ENCODE measurements at regions not wholly inside any gene's neighbourhood (a gene's known extent, or its start where the extent isn't known, plus 50 kb on each side); places are given as distances from the start of the nearest gene placed in this dataset.

DNA sequence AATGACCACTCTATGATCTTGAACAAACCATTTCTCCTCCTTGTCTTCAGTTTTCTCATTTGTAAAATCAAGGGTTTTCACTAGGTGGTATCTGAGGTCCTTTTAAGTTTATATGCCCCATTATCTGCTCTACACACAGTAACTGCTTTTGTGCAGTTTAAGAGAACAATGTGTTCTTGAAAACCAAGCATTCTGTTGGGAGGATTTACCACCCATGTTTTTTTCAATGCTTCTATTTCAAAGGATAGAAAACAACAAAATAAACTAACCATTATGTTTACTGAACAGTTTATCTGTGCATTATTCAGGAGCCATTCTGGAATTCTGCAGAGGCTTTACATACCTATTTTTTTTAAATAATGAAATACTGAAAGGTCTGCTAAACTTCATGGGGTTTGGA lies 67.6 kb upstream of the C3orf49 start:
- TF ChIP-seq SP1 (IDR thresholded peaks at IDR 0.05): no peak
- TF ChIP-seq, protein P1, sequence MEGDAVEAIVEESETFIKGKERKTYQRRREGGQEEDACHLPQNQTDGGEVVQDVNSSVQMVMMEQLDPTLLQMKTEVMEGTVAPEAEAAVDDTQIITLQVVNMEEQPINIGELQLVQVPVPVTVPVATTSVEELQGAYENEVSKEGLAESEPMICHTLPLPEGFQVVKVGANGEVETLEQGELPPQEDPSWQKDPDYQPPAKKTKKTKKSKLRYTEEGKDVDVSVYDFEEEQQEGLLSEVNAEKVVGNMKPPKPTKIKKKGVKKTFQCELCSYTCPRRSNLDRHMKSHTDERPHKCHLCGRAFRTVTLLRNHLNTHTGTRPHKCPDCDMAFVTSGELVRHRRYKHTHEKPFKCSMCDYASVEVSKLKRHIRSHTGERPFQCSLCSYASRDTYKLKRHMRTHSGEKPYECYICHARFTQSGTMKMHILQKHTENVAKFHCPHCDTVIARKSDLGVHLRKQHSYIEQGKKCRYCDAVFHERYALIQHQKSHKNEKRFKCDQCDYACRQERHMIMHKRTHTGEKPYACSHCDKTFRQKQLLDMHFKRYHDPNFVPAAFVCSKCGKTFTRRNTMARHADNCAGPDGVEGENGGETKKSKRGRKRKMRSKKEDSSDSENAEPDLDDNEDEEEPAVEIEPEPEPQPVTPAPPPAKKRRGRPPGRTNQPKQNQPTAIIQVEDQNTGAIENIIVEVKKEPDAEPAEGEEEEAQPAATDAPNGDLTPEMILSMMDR (IDR thresholded peaks at IDR 0.05; ENCODE audit: low read depth, low read length, missing input control): no peak
- TF ChIP-seq RXRA (IDR thresholded peaks at IDR 0.05): no peak
- no peak for TF ChIP-seq TAF1 (conservative IDR thresholded peaks at IDR 0.05)
- TF ChIP-seq JUND (IDR thresholded peaks at IDR 0.05): no peak
- TF ChIP-seq GABPA (IDR thresholded peaks at IDR 0.05 in 1 of 2, conservative IDR thresholded peaks at IDR 0.05 in 1 of 2): no peak
- no peak for TF ChIP-seq REST (IDR thresholded peaks at IDR 0.05)
- TF ChIP-seq, protein P2, sequence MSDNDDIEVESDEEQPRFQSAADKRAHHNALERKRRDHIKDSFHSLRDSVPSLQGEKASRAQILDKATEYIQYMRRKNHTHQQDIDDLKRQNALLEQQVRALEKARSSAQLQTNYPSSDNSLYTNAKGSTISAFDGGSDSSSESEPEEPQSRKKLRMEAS (IDR thresholded peaks at IDR 0.05): no peak
- no peak for TF ChIP-seq RAD21 (IDR thresholded peaks at IDR 0.05)
- no peak for TF ChIP-seq FOXA1 (IDR thresholded peaks at IDR 0.05)
- no peak for TF ChIP-seq EGR1 (IDR thresholded peaks at IDR 0.05; ENCODE audit: low read depth in 2 of 2)
- TF ChIP-seq NR2F2 (IDR thresholded peaks at IDR 0.05): no peak
- TF ChIP-seq YY1 (IDR thresholded peaks at IDR 0.05): no peak
